ENCODE measurements at regions not wholly inside any gene's neighbourhood (a gene's known extent, or its start where the extent isn't known, plus 50 kb on each side); places are given as distances from the start of the nearest gene placed in this dataset.

- Histone ChIP-seq H3K27me3 (ENCODE audit: insufficient read depth, low read length, poor library complexity) (no peaks in the 10 kb centered on the region), H4K20me1 (ENCODE audit: insufficient read depth, low read length) (no peaks in the 10 kb centered on the region), H3K79me2 (ENCODE audit: insufficient read depth, low read length) (no peaks in the 10 kb centered on the region), H3K4me1 (ENCODE audit: insufficient read depth, low read length) (no peaks in the 10 kb centered on the region), H3K4me2 (ENCODE audit: insufficient read depth, low read length) (no peak overlapping the region), H2AFZ (ENCODE audit: low read depth, low read length) (no peak overlapping the region), H3K36me3 (ENCODE audit: insufficient read depth, low read length) (no peaks in the 10 kb centered on the region), H3K9me3 (ENCODE audit: insufficient read depth, low read length, severe bottlenecking) (no peaks in the 10 kb centered on the region), H3K27ac (ENCODE audit: low read length) (no peak overlapping the region), H3K9ac (ENCODE audit: low read depth, low read length) (no peak overlapping the region), H3K4me3 (ENCODE audit: low read depth in 1 of 2, low read length in 2 of 2) (no peak overlapping the region)
- TF ChIP-seq, protein P1, sequence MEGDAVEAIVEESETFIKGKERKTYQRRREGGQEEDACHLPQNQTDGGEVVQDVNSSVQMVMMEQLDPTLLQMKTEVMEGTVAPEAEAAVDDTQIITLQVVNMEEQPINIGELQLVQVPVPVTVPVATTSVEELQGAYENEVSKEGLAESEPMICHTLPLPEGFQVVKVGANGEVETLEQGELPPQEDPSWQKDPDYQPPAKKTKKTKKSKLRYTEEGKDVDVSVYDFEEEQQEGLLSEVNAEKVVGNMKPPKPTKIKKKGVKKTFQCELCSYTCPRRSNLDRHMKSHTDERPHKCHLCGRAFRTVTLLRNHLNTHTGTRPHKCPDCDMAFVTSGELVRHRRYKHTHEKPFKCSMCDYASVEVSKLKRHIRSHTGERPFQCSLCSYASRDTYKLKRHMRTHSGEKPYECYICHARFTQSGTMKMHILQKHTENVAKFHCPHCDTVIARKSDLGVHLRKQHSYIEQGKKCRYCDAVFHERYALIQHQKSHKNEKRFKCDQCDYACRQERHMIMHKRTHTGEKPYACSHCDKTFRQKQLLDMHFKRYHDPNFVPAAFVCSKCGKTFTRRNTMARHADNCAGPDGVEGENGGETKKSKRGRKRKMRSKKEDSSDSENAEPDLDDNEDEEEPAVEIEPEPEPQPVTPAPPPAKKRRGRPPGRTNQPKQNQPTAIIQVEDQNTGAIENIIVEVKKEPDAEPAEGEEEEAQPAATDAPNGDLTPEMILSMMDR (IDR thresholded peaks at IDR 0.05; ENCODE audit: borderline replicate concordance, extremely low read depth, low read length, poor library complexity, severe bottlenecking), result no peak
- TF ChIP-seq EZH2 (IDR thresholded peaks at IDR 0.05; ENCODE audit: borderline replicate concordance, low read depth, low read length, severe bottlenecking), result no peak
- DNase-seq, result no peak
- no peak for ATAC-seq (ENCODE audit: insufficient read depth, low read depth)
Measured at GRCh38 chr4:156571146-156571545, 400.5 kb downstream of the PDGFC start.

DNA sequence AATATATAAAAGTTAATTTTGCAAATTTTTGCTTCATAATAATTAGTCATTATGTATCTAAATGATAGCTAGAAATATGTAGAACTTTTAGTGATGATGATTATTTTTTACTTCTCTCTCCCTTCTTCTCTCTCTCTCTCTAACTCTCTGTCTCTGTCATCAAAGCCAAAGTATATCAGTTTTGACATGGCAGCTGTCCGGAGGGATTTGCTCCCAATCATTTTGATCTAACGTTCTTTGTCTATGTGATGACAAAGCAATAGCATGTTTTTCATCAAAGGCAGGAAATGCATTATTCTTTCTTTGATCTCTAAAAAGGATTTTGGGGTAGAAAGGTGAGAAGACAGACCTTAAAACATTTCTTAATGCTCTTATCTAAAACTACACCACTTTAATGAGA, 402.1 kb downstream of the PDGFC start:
- H3K79me2 ChIP-seq (ENCODE audit: insufficient read depth, low read length), result no peaks in the 10 kb centered on the region
- H3K9ac ChIP-seq (ENCODE audit: low read depth, low read length), result no peak overlapping the region
- no peaks in the 10 kb centered on the region for H3K36me3 ChIP-seq (ENCODE audit: insufficient read depth, low read length)
- no peaks in the 10 kb centered on the region for H3K4me1 ChIP-seq (ENCODE audit: insufficient read depth, low read length)
- TF ChIP-seq EZH2 (IDR thresholded peaks at IDR 0.05; ENCODE audit: borderline replicate concordance, low read depth, low read length, severe bottlenecking), result no peak
- TF ChIP-seq, protein P1 (IDR thresholded peaks at IDR 0.05; ENCODE audit: borderline replicate concordance, extremely low read depth, low read length, poor library complexity, severe bottlenecking), result no peak
- no peaks in the 10 kb centered on the region for H3K27me3 ChIP-seq (ENCODE audit: insufficient read depth, low read length, poor library complexity)
- DNase-seq, result no peak
- no peak overlapping the region for H3K4me2 ChIP-seq (ENCODE audit: insufficient read depth, low read length)
- H4K20me1 ChIP-seq (ENCODE audit: insufficient read depth, low read length), result no peaks in the 10 kb centered on the region
- H2AFZ ChIP-seq (ENCODE audit: low read depth, low read length), result no peak overlapping the region
- no peak overlapping the region for H3K4me3 ChIP-seq (ENCODE audit: low read depth in 1 of 2, low read length in 2 of 2)
- no peak for ATAC-seq (ENCODE audit: insufficient read depth, low read depth)
- H3K27ac ChIP-seq (ENCODE audit: low read length), result no peak overlapping the region
- no peaks in the 10 kb centered on the region for H3K9me3 ChIP-seq (ENCODE audit: insufficient read depth, low read length, severe bottlenecking)

DNA sequence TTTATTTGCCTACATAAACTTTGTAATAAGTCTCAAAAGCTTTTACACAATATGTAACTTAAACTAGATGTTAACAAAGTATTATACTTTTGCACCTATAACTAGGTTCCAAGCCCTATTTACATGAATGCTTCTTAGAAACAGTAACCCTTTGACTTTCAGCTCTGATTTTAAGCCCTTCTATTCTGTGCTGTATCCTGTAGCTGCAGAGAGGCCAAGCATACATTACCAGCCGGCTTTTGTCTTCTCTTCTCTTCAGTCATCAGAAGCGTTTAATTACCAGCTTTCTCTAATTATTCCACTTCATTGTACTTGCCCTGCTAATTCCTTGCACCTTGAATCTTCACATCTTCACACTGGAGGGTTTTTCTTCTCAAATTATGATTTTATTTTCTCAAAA, 403.1 kb downstream of the PDGFC start:
- no peak for ATAC-seq (ENCODE audit: insufficient read depth, low read depth)
- H3K27ac ChIP-seq (ENCODE audit: low read length), result no peak overlapping the region
- no peak for TF ChIP-seq EZH2 (IDR thresholded peaks at IDR 0.05; ENCODE audit: borderline replicate concordance, low read depth, low read length, severe bottlenecking)
- TF ChIP-seq, protein P1 (IDR thresholded peaks at IDR 0.05; ENCODE audit: borderline replicate concordance, extremely low read depth, low read length, poor library complexity, severe bottlenecking), result no peak

GRCh38 chr4:156568041-156568440, 403.6 kb downstream of the PDGFC start:
- DNase-seq (no peak), ATAC-seq (ENCODE audit: insufficient read depth, low read depth) (no peak)
- Histone ChIP-seq H4K20me1 (ENCODE audit: insufficient read depth, low read length) (no peaks in the 10 kb centered on the region), H3K79me2 (ENCODE audit: insufficient read depth, low read length) (no peaks in the 10 kb centered on the region), H3K4me1 (ENCODE audit: insufficient read depth, low read length) (no peaks in the 10 kb centered on the region), H3K9me3 (ENCODE audit: insufficient read depth, low read length, severe bottlenecking) (no peaks in the 10 kb centered on the region), H2AFZ (ENCODE audit: low read depth, low read length) (no peak overlapping the region), H3K9ac (ENCODE audit: low read depth, low read length) (no peak overlapping the region), H3K4me2 (ENCODE audit: insufficient read depth, low read length) (no peak overlapping the region), H3K27me3 (ENCODE audit: insufficient read depth, low read length, poor library complexity) (no peaks in the 10 kb centered on the region), H3K36me3 (ENCODE audit: insufficient read depth, low read length) (no peaks in the 10 kb centered on the region), H3K27ac (ENCODE audit: low read length) (no peak overlapping the region), H3K4me3 (ENCODE audit: low read depth in 1 of 2, low read length in 2 of 2) (no peak overlapping the region)
- TF ChIP-seq, protein P1 (IDR thresholded peaks at IDR 0.05; ENCODE audit: borderline replicate concordance, extremely low read depth, low read length, poor library complexity, severe bottlenecking), result no peak
- no peak for TF ChIP-seq EZH2 (IDR thresholded peaks at IDR 0.05; ENCODE audit: borderline replicate concordance, low read depth, low read length, severe bottlenecking)

More for the DNA sequence above, 403.1 kb downstream of the PDGFC start:
- Histone ChIP-seq H3K9me3 (ENCODE audit: insufficient read depth, low read length, severe bottlenecking) (no peaks in the 10 kb centered on the region), H3K36me3 (ENCODE audit: insufficient read depth, low read length) (no peaks in the 10 kb centered on the region), H3K4me3 (ENCODE audit: low read depth in 1 of 2, low read length in 2 of 2) (no peak overlapping the region), H3K27me3 (ENCODE audit: insufficient read depth, low read length, poor library complexity) (no peaks in the 10 kb centered on the region), H2AFZ (ENCODE audit: low read depth, low read length) (no peak overlapping the region), H4K20me1 (ENCODE audit: insufficient read depth, low read length) (no peaks in the 10 kb centered on the region), H3K9ac (ENCODE audit: low read depth, low read length) (no peak overlapping the region), H3K4me2 (ENCODE audit: insufficient read depth, low read length) (no peak overlapping the region), H3K79me2 (ENCODE audit: insufficient read depth, low read length) (no peaks in the 10 kb centered on the region), H3K4me1 (ENCODE audit: insufficient read depth, low read length) (no peaks in the 10 kb centered on the region)
- no peak for DNase-seq
